Thoracic aorta (tissue), 2 donors: ENCODE measurements at regions not wholly inside any gene's neighbourhood (a gene's known extent, or its start where the extent isn't known, plus 50 kb on each side); places are given as distances from the start of the nearest gene placed in this dataset.

ENCODE experiments used
- ATAC-seq: fragments of 150-250 bp; one replicate; pipeline ENCODE4 v1.8.0; 2017; ENCODE audit warnings: low read depth; ENCODE audit not compliant: insufficient number of reproducible peaks, low FRiP score
- DNase-seq: peaks from one replicate; pipeline ENCODE4 v3.0.0-alpha.2; 2020; ENCODE audit warnings: low spot score
- H3K27ac ChIP-seq, 2 donors: fragments of 200-600 bp; sonication (generic); 1 replicate in 1 of 2; 2 replicates in 1 of 2; pipeline ENCODE4 v1.5.1; 2016; ENCODE audit warnings: mild to moderate bottlenecking in 2 of 2, moderate library complexity in 2 of 2
- H3K27me3 ChIP-seq: fragments of 200-600 bp; sonication (generic); replicated peaks from 2 replicates; pipeline ENCODE4 v1.6.0; 2016; ENCODE audit warnings: mild to moderate bottlenecking; ENCODE audit not compliant: insufficient read depth
- H3K36me3 ChIP-seq: fragments of 200-600 bp; sonication (generic); one replicate; pipeline ENCODE4 v1.5.1; 2016
- H3K4me1 ChIP-seq, 2 donors: fragments of 200-600 bp; sonication (generic); 1 replicate in 1 of 2; 2 replicates in 1 of 2; pipeline versions ENCODE4 v1.5.1 to v1.6.0; 2016; ENCODE audit warnings: low read depth in 2 of 2, mild to moderate bottlenecking in 1 of 2; ENCODE audit not compliant: control insufficient read depth in 1 of 2
- H3K4me3 ChIP-seq: fragments of 200-600 bp; sonication (generic); 2 replicates; pipeline ENCODE4 v1.5.1; 2016; ENCODE audit warnings: mild to moderate bottlenecking
- H3K9me3 ChIP-seq: fragments of 200-600 bp; sonication (generic); 2 replicates; pipeline ENCODE4 v1.5.1; 2016
- TF ChIP-seq, protein P1 (sequence below): fragments of 200-600 bp; sonication (generic); IDR thresholded peaks from one replicate; pipeline ENCODE4 v1.5.1; 2019; ENCODE audit warnings: antibody characterized with exemption

DNA sequence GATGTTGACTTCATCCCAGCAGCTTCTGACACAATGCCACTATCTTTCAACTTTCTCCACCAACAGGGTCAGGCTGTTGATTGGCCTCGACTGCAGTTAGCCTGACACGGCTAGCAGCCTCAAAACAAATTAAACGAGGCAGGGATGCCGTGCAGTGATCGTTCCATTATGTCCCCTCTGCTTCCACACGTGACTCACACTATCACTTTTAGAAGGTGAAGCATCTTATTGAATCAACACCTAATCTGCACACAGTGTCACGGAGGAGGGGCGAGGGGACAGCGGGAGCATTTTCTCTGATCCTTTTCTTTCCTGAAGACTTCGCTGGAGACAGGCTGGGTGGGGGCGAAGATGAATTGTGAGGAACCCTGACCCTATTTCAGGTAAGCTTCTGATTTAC is 241.9 kb upstream of the ZNF507 start:
- H3K36me3 ChIP-seq: no peaks in the 10 kb centered on the region
- H3K4me1 ChIP-seq: no peaks in the 10 kb centered on the region
- ATAC-seq (no peak), DNase-seq (no peak)
- no peak overlapping the region for H3K27ac ChIP-seq
- no peaks in the 10 kb centered on the region for H3K27me3 ChIP-seq
- no peak overlapping the region for H3K4me3 ChIP-seq
- H3K9me3 ChIP-seq: no peaks in the 10 kb centered on the region
- TF ChIP-seq, protein P1, sequence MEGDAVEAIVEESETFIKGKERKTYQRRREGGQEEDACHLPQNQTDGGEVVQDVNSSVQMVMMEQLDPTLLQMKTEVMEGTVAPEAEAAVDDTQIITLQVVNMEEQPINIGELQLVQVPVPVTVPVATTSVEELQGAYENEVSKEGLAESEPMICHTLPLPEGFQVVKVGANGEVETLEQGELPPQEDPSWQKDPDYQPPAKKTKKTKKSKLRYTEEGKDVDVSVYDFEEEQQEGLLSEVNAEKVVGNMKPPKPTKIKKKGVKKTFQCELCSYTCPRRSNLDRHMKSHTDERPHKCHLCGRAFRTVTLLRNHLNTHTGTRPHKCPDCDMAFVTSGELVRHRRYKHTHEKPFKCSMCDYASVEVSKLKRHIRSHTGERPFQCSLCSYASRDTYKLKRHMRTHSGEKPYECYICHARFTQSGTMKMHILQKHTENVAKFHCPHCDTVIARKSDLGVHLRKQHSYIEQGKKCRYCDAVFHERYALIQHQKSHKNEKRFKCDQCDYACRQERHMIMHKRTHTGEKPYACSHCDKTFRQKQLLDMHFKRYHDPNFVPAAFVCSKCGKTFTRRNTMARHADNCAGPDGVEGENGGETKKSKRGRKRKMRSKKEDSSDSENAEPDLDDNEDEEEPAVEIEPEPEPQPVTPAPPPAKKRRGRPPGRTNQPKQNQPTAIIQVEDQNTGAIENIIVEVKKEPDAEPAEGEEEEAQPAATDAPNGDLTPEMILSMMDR: no peak

- Histone ChIP-seq H3K27me3 (no peaks in the 10 kb centered on the region), H3K4me3 (no peak overlapping the region), H3K4me1 (no peaks in the 10 kb centered on the region), H3K9me3 (no peaks in the 10 kb centered on the region), H3K27ac (no peak overlapping the region), H3K36me3 (no peaks in the 10 kb centered on the region)
- ATAC-seq (no peak), DNase-seq (no peak)
- TF ChIP-seq, protein P1: no peak
Observed at GRCh38 chr19:32104153-32104849, 241.1 kb upstream of the ZNF507 start.

GRCh38 chr19:32104850-32105235 is 240.6 kb upstream of the ZNF507 start:
- no peak overlapping the region for H3K4me3 ChIP-seq
- DNase-seq (no peak), ATAC-seq (no peak)
- H3K36me3 ChIP-seq: no peaks in the 10 kb centered on the region
- no peak overlapping the region for H3K27ac ChIP-seq
- no peaks in the 10 kb centered on the region for H3K9me3 ChIP-seq
- no peaks in the 10 kb centered on the region for H3K4me1 ChIP-seq
- TF ChIP-seq, protein P1: no peak
- no peaks in the 10 kb centered on the region for H3K27me3 ChIP-seq

GRCh38 chr19:32105527-32106310 is 239.7 kb upstream of the ZNF507 start:
- Histone ChIP-seq H3K4me3 (no peak overlapping the region), H3K27ac (no peak overlapping the region), H3K27me3 (no peaks in the 10 kb centered on the region), H3K9me3 (no peaks in the 10 kb centered on the region), H3K36me3 (no peaks in the 10 kb centered on the region), H3K4me1 (no peaks in the 10 kb centered on the region)
- ATAC-seq: no peak
- DNase-seq: no peak
- TF ChIP-seq, protein P1: no peak

DNA sequence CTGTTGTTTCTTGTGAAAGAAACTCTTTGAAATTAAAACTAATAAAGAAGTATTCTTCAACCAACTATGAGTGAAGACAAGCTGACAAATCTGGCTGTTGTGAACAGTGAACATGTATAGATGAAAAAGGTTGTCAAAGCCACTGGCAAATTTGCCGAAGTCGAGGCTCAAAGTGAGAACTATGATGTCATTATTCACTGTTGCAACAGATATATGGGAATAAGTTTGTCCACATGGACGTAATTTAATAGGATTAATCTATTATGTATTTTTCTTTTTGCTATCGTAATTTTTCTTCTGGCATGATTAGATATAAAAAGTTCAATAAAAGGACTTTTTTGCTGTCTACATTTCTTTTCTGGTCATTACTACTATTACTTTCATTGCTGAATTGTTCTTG is 223.2 kb upstream of the ZNF507 start:
- Histone ChIP-seq H3K36me3 (no peaks in the 10 kb centered on the region), H3K4me1 (no peaks in the 10 kb centered on the region), H3K4me3 (no peak overlapping the region), H3K27ac (no peak overlapping the region), H3K9me3 (no peaks in the 10 kb centered on the region), H3K27me3 (no peaks in the 10 kb centered on the region)
- DNase-seq (no peak), ATAC-seq (no peak)
- TF ChIP-seq, protein P1: no peak
